ENCODE measurements at regions not wholly inside any gene's neighbourhood (a gene's known extent, or its start where the extent isn't known, plus 50 kb on each side); places are given as distances from the start of the nearest gene placed in this dataset.
A peak's percentile ranks its signal among the peaks of the same experiment; 100 is the strongest.
"Not testable (repeated sequence)": the region's sequence is repeated elsewhere in the genome, so short reads cannot be mapped to it uniquely, and the experiment has no call there.

DNA sequence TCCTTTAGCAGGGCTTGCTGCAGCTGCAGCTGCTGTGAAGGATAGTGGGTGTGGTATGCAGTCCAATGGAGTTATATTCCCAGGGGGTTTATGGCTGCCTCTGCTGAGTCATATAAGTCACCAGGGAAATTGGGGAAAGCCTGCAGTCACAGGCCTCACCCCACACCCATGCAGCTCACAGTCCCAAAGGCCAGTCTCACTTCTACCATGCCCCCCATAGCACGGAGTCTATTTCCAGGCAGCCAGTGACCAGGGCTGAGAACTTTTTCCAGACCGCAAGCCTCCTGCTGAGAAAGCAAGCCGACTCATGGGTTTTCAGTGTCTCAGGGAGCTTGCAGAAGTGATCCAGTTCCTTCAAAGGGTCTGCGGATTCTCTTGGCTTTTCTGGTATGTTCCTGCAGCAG is 322.4 kb upstream of the CLEC14A start:
- Histone ChIP-seq H3K9ac (peak overlapping the region; percentile 14; the same call in 1 of the 2 replicates), H3K4me3 (no peak overlapping the region), H3K36me3 (ENCODE audit: low read depth) (no peaks in the 10 kb centered on the region), H3K4me2 (ENCODE audit: unreplicated experiment) (no peak overlapping the region), H3K9me2 (ENCODE audit: insufficient read depth) (no peaks in the 10 kb centered on the region), H3K27me3 (replicated peaks; ENCODE audit: insufficient read depth) (no peaks in the 10 kb centered on the region), H3K4me1 (ENCODE audit: insufficient read depth) (peaks cover 18% of the 10 kb centered on the region), H3K9me3 (ENCODE audit: low read depth) (no peaks in the 10 kb centered on the region), H3F3A (ENCODE audit: insufficient read depth) (peaks cover 3% of the 10 kb centered on the region; the same call in 1 of the 2 replicates), H2AFZ (peak overlapping the region; percentile 46), H4K20me1 (ENCODE audit: insufficient read depth) (no peaks in the 10 kb centered on the region), H3K79me2 (ENCODE audit: insufficient read depth) (no peaks in the 10 kb centered on the region), H3K27ac (peak overlapping the region; percentile 48)
- peak; percentile 73 for DNase-seq
- in situ Hi-C loops (cut with MboI), result no loop called here
- 40 to 47% methylated on average over 4 of the region's 4 CpGs for WGBS, 2 experiments (ENCODE audit: low coverage in 1 of 2, low lambda C conversion rate in 2 of 2, missing lambda C conversion rate in 2 of 2)
- TF ChIP-seq EZH2 (IDR thresholded peaks at IDR 0.05; ENCODE audit: insufficient read depth, poor library complexity, severe bottlenecking) (no peak), EZH2phosphoT487 (IDR thresholded peaks at IDR 0.05; ENCODE audit: insufficient read depth, low read depth) (no peak)

DNA sequence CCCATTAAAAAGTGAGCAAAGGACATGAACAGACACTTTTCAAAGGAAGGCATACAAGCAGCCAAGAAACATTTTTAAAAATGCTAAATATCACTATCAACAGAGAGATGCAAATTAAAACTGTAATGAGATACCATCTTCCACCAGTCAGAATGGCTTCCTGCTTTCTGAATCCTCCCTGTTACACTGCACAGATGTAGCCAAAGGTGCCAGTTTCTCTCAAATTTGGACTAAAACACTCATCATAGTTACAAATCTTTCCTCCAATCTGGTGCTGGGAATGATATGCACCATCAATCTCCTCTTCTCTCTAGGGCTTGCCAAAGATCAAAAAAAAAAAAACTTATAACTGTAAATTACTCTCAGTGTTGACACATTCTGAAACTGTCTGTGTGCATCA is 311.8 kb upstream of the CLEC14A start:
- TF ChIP-seq EZH2phosphoT487 (IDR thresholded peaks at IDR 0.05; ENCODE audit: insufficient read depth, low read depth) (no peak), EZH2 (IDR thresholded peaks at IDR 0.05; ENCODE audit: insufficient read depth, poor library complexity, severe bottlenecking) (no peak)
- Histone ChIP-seq H3K27me3 (replicated peaks; ENCODE audit: insufficient read depth) (no peaks in the 10 kb centered on the region), H4K20me1 (ENCODE audit: insufficient read depth) (no peaks in the 10 kb centered on the region), H3K9ac (no peak overlapping the region), H3F3A (ENCODE audit: insufficient read depth) (no peaks in the 10 kb centered on the region), H3K4me1 (ENCODE audit: insufficient read depth) (no peaks in the 10 kb centered on the region), H3K9me3 (ENCODE audit: low read depth) (no peaks in the 10 kb centered on the region), H3K9me2 (ENCODE audit: insufficient read depth) (no peaks in the 10 kb centered on the region), H3K36me3 (ENCODE audit: low read depth) (no peaks in the 10 kb centered on the region), H3K27ac (no peak overlapping the region), H3K4me3 (no peak overlapping the region), H3K79me2 (ENCODE audit: insufficient read depth) (no peaks in the 10 kb centered on the region), H2AFZ (peak overlapping the region; percentile 22; the same call in 1 of the 2 replicates), H3K4me2 (ENCODE audit: unreplicated experiment) (no peak overlapping the region)
- no peak for DNase-seq
- in situ Hi-C loops (cut with MboI), result no loop called here

DNA sequence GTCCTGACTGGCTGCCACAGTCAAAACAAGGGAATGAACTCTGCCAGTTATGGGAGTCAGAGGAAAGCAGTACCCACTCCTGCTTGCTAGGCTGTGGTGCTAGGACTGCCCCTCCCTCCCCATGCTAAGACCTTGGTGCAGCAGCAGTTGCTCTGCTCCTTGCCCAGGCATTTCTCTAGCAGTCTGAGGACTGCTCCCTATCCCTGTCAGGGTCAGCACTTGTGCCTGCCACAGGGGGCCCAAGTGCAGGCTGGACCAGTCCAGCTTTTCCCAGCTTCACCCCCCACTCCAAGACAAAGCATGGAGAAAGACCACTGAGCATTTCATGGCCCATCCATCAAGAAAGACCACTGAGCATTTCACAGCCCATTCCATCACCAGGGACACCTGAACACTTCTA is 305.8 kb upstream of the CLEC14A start:
- TF ChIP-seq EZH2 (IDR thresholded peaks at IDR 0.05; ENCODE audit: insufficient read depth, poor library complexity, severe bottlenecking) (no peak), EZH2phosphoT487 (IDR thresholded peaks at IDR 0.05; ENCODE audit: insufficient read depth, low read depth) (no peak)
- DNase-seq, result no peak
- Histone ChIP-seq H3K79me2 (ENCODE audit: insufficient read depth) (no peaks in the 10 kb centered on the region), H2AFZ (no peak overlapping the region), H3K4me1 (ENCODE audit: insufficient read depth) (no peaks in the 10 kb centered on the region), H3K9me2 (ENCODE audit: insufficient read depth) (no peaks in the 10 kb centered on the region), H3K9ac (no peak overlapping the region), H3K4me2 (ENCODE audit: unreplicated experiment) (no peak overlapping the region), H3K4me3 (no peak overlapping the region), H3K27me3 (replicated peaks; ENCODE audit: insufficient read depth) (no peaks in the 10 kb centered on the region), H4K20me1 (ENCODE audit: insufficient read depth) (no peaks in the 10 kb centered on the region), H3F3A (ENCODE audit: insufficient read depth) (no peaks in the 10 kb centered on the region), H3K27ac (no peak overlapping the region), H3K9me3 (ENCODE audit: low read depth) (no peaks in the 10 kb centered on the region), H3K36me3 (ENCODE audit: low read depth) (no peaks in the 10 kb centered on the region)
- in situ Hi-C loops (cut with MboI), result no loop called here

DNA sequence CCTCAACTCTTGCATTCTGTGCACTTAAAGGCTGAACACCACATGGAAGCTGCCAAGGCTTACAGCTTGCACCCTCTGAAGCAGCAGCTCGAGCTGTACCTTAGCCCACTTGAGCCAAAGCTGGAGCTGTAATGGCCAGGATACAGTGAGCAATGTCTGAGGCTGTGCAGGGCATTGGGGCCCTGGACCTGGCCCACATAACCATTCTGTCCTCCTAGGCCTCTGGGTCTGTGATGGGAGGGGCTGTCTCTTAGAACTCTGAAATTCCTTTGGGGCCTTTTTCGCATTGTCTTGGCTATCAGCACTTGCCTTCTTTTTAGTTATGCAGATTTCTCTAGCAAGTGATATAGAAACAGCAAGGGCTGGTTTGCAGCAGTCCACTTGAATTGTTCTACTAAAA is 303.8 kb upstream of the CLEC14A start:
- H4K20me1 ChIP-seq (ENCODE audit: insufficient read depth), result no peaks in the 10 kb centered on the region
- H3K79me2 ChIP-seq (ENCODE audit: insufficient read depth), result no peaks in the 10 kb centered on the region
- H3K4me3 ChIP-seq, result no peak overlapping the region
- no peak overlapping the region for H2AFZ ChIP-seq
- in situ Hi-C loops (cut with MboI), result no loop called here
- H3K9me3 ChIP-seq (ENCODE audit: low read depth), result no peaks in the 10 kb centered on the region
- H3K9me2 ChIP-seq (ENCODE audit: insufficient read depth), result no peaks in the 10 kb centered on the region
- TF ChIP-seq EZH2phosphoT487 (IDR thresholded peaks at IDR 0.05; ENCODE audit: insufficient read depth, low read depth), result no peak
- TF ChIP-seq EZH2 (IDR thresholded peaks at IDR 0.05; ENCODE audit: insufficient read depth, poor library complexity, severe bottlenecking), result no peak
- no peaks in the 10 kb centered on the region for H3K36me3 ChIP-seq (ENCODE audit: low read depth)
- no peak overlapping the region for H3K27ac ChIP-seq
- no peak overlapping the region for H3K4me2 ChIP-seq (ENCODE audit: unreplicated experiment)
- WGBS, 2 experiments (ENCODE audit: low coverage in 1 of 2, low lambda C conversion rate in 2 of 2, missing lambda C conversion rate in 2 of 2), result 33 to 45% methylated on average over 2 of the region's 2 CpGs
- no peaks in the 10 kb centered on the region for H3K27me3 ChIP-seq (replicated peaks; ENCODE audit: insufficient read depth)
- H3K9ac ChIP-seq, result no peak overlapping the region
- no peak for DNase-seq
- peaks cover 3% of the 10 kb centered on the region for H3F3A ChIP-seq (ENCODE audit: insufficient read depth)
- H3K4me1 ChIP-seq (ENCODE audit: insufficient read depth), result no peaks in the 10 kb centered on the region

DNA sequence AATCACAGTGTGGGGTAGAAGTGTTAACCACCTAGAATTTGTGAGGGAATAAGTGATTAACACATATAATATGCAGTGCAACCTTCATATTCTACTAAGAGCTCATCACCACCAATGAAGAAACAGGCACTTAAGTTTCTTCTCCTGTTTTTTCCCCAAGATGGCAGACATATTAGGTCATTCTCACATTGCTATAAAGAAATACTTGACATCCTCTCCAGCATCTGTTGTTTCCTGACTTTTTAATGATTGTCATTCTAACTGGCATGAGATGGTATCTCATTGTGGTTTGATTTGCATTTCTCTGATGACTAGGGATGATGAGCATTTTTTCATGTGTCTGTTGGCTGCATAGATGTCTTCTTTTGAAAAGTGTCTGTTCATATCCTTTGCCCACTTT is 301.5 kb upstream of the CLEC14A start:
- DNase-seq; H3K9me2 ChIP-seq (ENCODE audit: insufficient read depth); H4K20me1 ChIP-seq (ENCODE audit: insufficient read depth); H3K79me2 ChIP-seq (ENCODE audit: insufficient read depth); H3K9ac ChIP-seq; H3K36me3 ChIP-seq (ENCODE audit: low read depth); H3K27ac ChIP-seq; in situ Hi-C loops (cut with MboI); H3K27me3 ChIP-seq (replicated peaks; ENCODE audit: insufficient read depth); H3K4me2 ChIP-seq (ENCODE audit: unreplicated experiment); H3K4me3 ChIP-seq; H3K9me3 ChIP-seq (ENCODE audit: low read depth); H2AFZ ChIP-seq: not testable (repeated sequence)
- peaks cover 19% of the 10 kb centered on the region for H3K4me1 ChIP-seq (ENCODE audit: insufficient read depth)
- peaks cover 25% of the 10 kb centered on the region for H3F3A ChIP-seq (ENCODE audit: insufficient read depth)

Measured in GM23248 (cell line).